Liver (tissue), 3 donors: ENCODE measurements at regions not wholly inside any gene's neighbourhood (a gene's known extent, or its start where the extent isn't known, plus 50 kb on each side); places are given as distances from the start of the nearest gene placed in this dataset.

Experiments
- MAX ChIP-seq: IDR thresholded peaks from 2 replicates; pipeline ENCODE4 v1.6.1; 2016; ENCODE audit warnings: antibody characterized with exemption
- RAD21 ChIP-seq, 2 donors: IDR thresholded peaks; 2 replicates each; pipeline ENCODE4 v1.6.1; 2016; ENCODE audit warnings: antibody characterized with exemption in 2 of 2, mild to moderate bottlenecking in 2 of 2
- RXRA ChIP-seq, 2 donors: IDR thresholded peaks; 2 replicates each; pipeline ENCODE4 v1.6.1; 2017 to 2018; ENCODE audit warnings: antibody characterized with exemption in 2 of 2, mild to moderate bottlenecking in 1 of 2
- TF ChIP-seq, protein P1 (sequence below): fragments of 150-350 bp; IDR thresholded peaks from 2 replicates; pipeline ENCODE4 v1.5.1; 2017; ENCODE audit warnings: improper control_type of control experiment, low read depth, low read length; ENCODE audit not compliant: missing input control
- donor health status: healthy.
- donor health status: healthy.

DNA sequence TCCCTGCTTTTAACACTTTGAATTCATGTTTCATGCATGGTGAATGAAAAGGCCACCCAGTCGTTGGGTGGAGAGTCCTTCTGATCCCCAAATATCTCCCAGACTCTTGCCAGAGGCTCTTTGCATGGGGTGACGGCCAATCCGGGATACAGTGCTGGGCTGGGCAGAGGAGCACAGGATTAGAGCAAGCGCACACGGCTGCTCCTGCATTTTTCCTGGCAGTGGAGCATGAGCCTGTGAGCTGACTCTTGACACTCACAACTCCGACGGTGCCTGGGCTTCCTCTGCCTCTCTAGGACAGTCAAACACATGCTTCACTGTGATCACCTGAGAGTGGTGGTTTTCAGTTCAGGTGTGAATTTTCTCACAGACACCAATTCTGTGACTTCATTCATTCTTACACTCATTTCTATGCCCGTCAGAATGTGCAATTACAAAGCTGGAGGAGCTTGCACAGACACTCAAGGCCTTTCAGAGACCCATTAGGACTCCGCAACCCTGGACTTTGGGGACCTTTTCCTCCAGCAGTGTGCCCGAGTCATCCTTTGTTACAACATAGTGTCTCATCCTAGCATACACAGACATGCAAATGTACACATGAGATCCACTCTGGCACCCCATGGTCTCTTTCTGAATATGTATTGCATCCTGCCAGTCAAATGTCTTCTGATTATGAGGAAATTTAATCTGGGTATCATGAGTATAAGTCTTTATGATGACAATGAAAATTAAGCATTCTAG, 206.6 kb downstream of the ICE1 start:
- TF ChIP-seq RAD21 (IDR thresholded peaks at IDR 0.05): no peak
- TF ChIP-seq, protein P1, sequence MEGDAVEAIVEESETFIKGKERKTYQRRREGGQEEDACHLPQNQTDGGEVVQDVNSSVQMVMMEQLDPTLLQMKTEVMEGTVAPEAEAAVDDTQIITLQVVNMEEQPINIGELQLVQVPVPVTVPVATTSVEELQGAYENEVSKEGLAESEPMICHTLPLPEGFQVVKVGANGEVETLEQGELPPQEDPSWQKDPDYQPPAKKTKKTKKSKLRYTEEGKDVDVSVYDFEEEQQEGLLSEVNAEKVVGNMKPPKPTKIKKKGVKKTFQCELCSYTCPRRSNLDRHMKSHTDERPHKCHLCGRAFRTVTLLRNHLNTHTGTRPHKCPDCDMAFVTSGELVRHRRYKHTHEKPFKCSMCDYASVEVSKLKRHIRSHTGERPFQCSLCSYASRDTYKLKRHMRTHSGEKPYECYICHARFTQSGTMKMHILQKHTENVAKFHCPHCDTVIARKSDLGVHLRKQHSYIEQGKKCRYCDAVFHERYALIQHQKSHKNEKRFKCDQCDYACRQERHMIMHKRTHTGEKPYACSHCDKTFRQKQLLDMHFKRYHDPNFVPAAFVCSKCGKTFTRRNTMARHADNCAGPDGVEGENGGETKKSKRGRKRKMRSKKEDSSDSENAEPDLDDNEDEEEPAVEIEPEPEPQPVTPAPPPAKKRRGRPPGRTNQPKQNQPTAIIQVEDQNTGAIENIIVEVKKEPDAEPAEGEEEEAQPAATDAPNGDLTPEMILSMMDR: no peak
- no peak for TF ChIP-seq MAX
- no peak for TF ChIP-seq RXRA (IDR thresholded peaks at IDR 0.05)
